GM19455 (cell line): ENCODE measurements at regions not wholly inside any gene's neighbourhood (a gene's known extent, or its start where the extent isn't known, plus 50 kb on each side); places are given as distances from the start of the nearest gene placed in this dataset.
"Not testable (repeated sequence)": the region's sequence is repeated elsewhere in the genome, so short reads cannot be mapped to it uniquely, and the experiment has no call there.

Experiments used
- ATAC-seq: cut with Tn5 transposase; IDR thresholded peaks from one replicate; pipeline ENCODE4 v1.9.1; 2021; ENCODE audit not compliant: unreplicated experiment

- ATAC-seq, result no peak
Measured at GRCh38 chr3:94314218-94314883, 251.5 kb downstream of the NSUN3 start.

- no peak for ATAC-seq
Measured at GRCh38 chr3:94317017-94317416, 254.2 kb downstream of the NSUN3 start.

GRCh38 chr3:94323596-94323995 lies 260.7 kb downstream of the NSUN3 start:
- no peak for ATAC-seq

- no peak for ATAC-seq
Measured at GRCh38 chr3:94331831-94332230, 269.0 kb downstream of the NSUN3 start.

- no peak for ATAC-seq
Measured at GRCh38 chr3:94336046-94336753, 273.3 kb downstream of the NSUN3 start.

GRCh38 chr3:94345101-94345500 lies 282.2 kb downstream of the NSUN3 start:
- ATAC-seq, result no peak

GRCh38 chr3:94349310-94349878 lies 286.5 kb downstream of the NSUN3 start:
- no peak for ATAC-seq

- no peak for ATAC-seq
Measured at GRCh38 chr3:94356581-94356980, 293.7 kb downstream of the NSUN3 start.

- no peak for ATAC-seq
Measured at GRCh38 chr3:94359996-94360395, 297.1 kb downstream of the NSUN3 start.

GRCh38 chr3:94360987-94361386 lies 298.1 kb downstream of the NSUN3 start:
- no peak for ATAC-seq

GRCh38 chr3:94362393-94362792 lies 299.5 kb downstream of the NSUN3 start:
- ATAC-seq, result no peak

- no peak for ATAC-seq
Measured at GRCh38 chr3:94365006-94365405, 302.1 kb downstream of the NSUN3 start.

- no peak for ATAC-seq
Measured at GRCh38 chr3:94372026-94372425, 309.2 kb downstream of the NSUN3 start.

- ATAC-seq, result no peak
Measured at GRCh38 chr3:94373456-94373855, 310.6 kb downstream of the NSUN3 start.

- ATAC-seq, result no peak
Measured at GRCh38 chr3:94374439-94375161, 311.7 kb downstream of the NSUN3 start.

GRCh38 chr3:94377123-94377696 lies 314.3 kb downstream of the NSUN3 start:
- not testable (repeated sequence) for ATAC-seq

GRCh38 chr3:94377863-94378262 lies 315.0 kb downstream of the NSUN3 start:
- ATAC-seq, result not testable (repeated sequence)

- no peak for ATAC-seq
Measured at GRCh38 chr3:94378322-94378721, 315.5 kb downstream of the NSUN3 start.

GRCh38 chr3:94379264-94379663 lies 316.4 kb downstream of the NSUN3 start:
- ATAC-seq, result no peak

- ATAC-seq, result no peak
Measured at GRCh38 chr3:94394885-94395284, 332.0 kb downstream of the NSUN3 start.

GRCh38 chr3:94395851-94396250 lies 333.0 kb downstream of the NSUN3 start:
- no peak for ATAC-seq
